ENCODE measurements at regions not wholly inside any gene's neighbourhood (a gene's known extent, or its start where the extent isn't known, plus 50 kb on each side); places are given as distances from the start of the nearest gene placed in this dataset.
"Not testable (repeated sequence)": the region's sequence is repeated elsewhere in the genome, so short reads cannot be mapped to it uniquely, and the experiment has no call there.

GRCh38 chr10:45227042-45227441, 88.4 kb downstream of the OR13A1 start:
- Histone ChIP-seq H3K4me1 (ENCODE audit: insufficient read depth) (no peaks in the 10 kb centered on the region), H3K4me3 (ENCODE audit: low read depth, low read length) (no peak overlapping the region), H3K27ac (ENCODE audit: low read depth) (no peak overlapping the region), H3K36me3 (ENCODE audit: insufficient read depth) (no peaks in the 10 kb centered on the region)
- 47% methylated on average over 2 of the region's 2 CpGs for WGBS
- no peak for DNase-seq (ENCODE audit: extremely low spot score)

- no peaks in the 10 kb centered on the region for H3K36me3 ChIP-seq (ENCODE audit: insufficient read depth)
- H3K27ac ChIP-seq (ENCODE audit: low read depth): no peak overlapping the region
- no peak for DNase-seq (ENCODE audit: extremely low spot score)
- WGBS: 67% methylated on average over 1 of the region's 1 CpG
- H3K4me3 ChIP-seq (ENCODE audit: low read depth, low read length): no peak overlapping the region
- H3K4me1 ChIP-seq (ENCODE audit: insufficient read depth): no peaks in the 10 kb centered on the region
Observed at GRCh38 chr10:45227456-45227855, 88.0 kb downstream of the OR13A1 start.

- no peak overlapping the region for H3K4me3 ChIP-seq (ENCODE audit: low read depth, low read length)
- H3K27ac ChIP-seq (ENCODE audit: low read depth): no peak overlapping the region
- no peaks in the 10 kb centered on the region for H3K4me1 ChIP-seq (ENCODE audit: insufficient read depth)
- no peak for DNase-seq (ENCODE audit: extremely low spot score)
- 79% methylated on average over 1 of the region's 1 CpG for WGBS
- no peaks in the 10 kb centered on the region for H3K36me3 ChIP-seq (ENCODE audit: insufficient read depth)
Observed at GRCh38 chr10:45229823-45230222, 85.6 kb downstream of the OR13A1 start.

GRCh38 chr10:45235260-45235769, 80.1 kb downstream of the OR13A1 start:
- H3K4me3 ChIP-seq (ENCODE audit: low read depth, low read length); H3K4me1 ChIP-seq (ENCODE audit: insufficient read depth); H3K27ac ChIP-seq (ENCODE audit: low read depth); H3K36me3 ChIP-seq (ENCODE audit: insufficient read depth): not testable (repeated sequence)
- WGBS: 36% methylated on average over 13 of the region's 13 CpGs
- peak; percentile 74 for DNase-seq (ENCODE audit: extremely low spot score)

GRCh38 chr10:45235798-45236220, 79.6 kb downstream of the OR13A1 start:
- no peak for DNase-seq (ENCODE audit: extremely low spot score)
- Histone ChIP-seq H3K4me3 (ENCODE audit: low read depth, low read length) (no peak overlapping the region), H3K27ac (ENCODE audit: low read depth) (no peak overlapping the region), H3K4me1 (ENCODE audit: insufficient read depth) (no peaks in the 10 kb centered on the region), H3K36me3 (ENCODE audit: insufficient read depth) (no peaks in the 10 kb centered on the region)
- WGBS: 71% methylated on average over 7 of the region's 7 CpGs

GRCh38 chr10:45238896-45239295, 76.5 kb downstream of the OR13A1 start:
- Histone ChIP-seq H3K4me3 (ENCODE audit: low read depth, low read length) (no peak overlapping the region), H3K4me1 (ENCODE audit: insufficient read depth) (no peaks in the 10 kb centered on the region), H3K27ac (ENCODE audit: low read depth) (no peak overlapping the region), H3K36me3 (ENCODE audit: insufficient read depth) (no peaks in the 10 kb centered on the region)
- WGBS: 77% methylated on average over 5 of the region's 5 CpGs
- DNase-seq (ENCODE audit: extremely low spot score): no peak

- WGBS: 57% methylated on average over 11 of the region's 11 CpGs
- no peaks in the 10 kb centered on the region for H3K4me1 ChIP-seq (ENCODE audit: insufficient read depth)
- no peak for DNase-seq (ENCODE audit: extremely low spot score)
Observed at GRCh38 chr10:45239642-45240041, 75.8 kb downstream of the OR13A1 start.

GRCh38 chr10:45241865-45242520, 73.4 kb downstream of the OR13A1 start:
- no peaks in the 10 kb centered on the region for H3K4me1 ChIP-seq (ENCODE audit: insufficient read depth)
- no peak overlapping the region for H3K4me3 ChIP-seq (ENCODE audit: low read depth, low read length)
- DNase-seq (ENCODE audit: extremely low spot score): no peak
- no peaks in the 10 kb centered on the region for H3K36me3 ChIP-seq (ENCODE audit: insufficient read depth)
- H3K27ac ChIP-seq (ENCODE audit: low read depth): no peak overlapping the region
- 41% methylated on average over 9 of the region's 9 CpGs for WGBS

More at GRCh38 chr10:45239642-45240041, 75.8 kb downstream of the OR13A1 start:
- H3K27ac ChIP-seq (ENCODE audit: low read depth): no peak overlapping the region
- no peaks in the 10 kb centered on the region for H3K36me3 ChIP-seq (ENCODE audit: insufficient read depth)
- H3K4me3 ChIP-seq (ENCODE audit: low read depth, low read length): no peak overlapping the region

- H3K27ac ChIP-seq (ENCODE audit: low read depth): no peak overlapping the region
- no peak for DNase-seq (ENCODE audit: extremely low spot score)
- H3K4me1 ChIP-seq (ENCODE audit: insufficient read depth): no peaks in the 10 kb centered on the region
- H3K36me3 ChIP-seq (ENCODE audit: insufficient read depth): no peaks in the 10 kb centered on the region
- WGBS: 73% methylated on average over 2 of the region's 2 CpGs
- H3K4me3 ChIP-seq (ENCODE audit: low read depth, low read length): no peak overlapping the region
Observed at GRCh38 chr10:45243261-45243660, 72.1 kb downstream of the OR13A1 start.

GRCh38 chr10:45246522-45246921, 68.9 kb downstream of the OR13A1 start:
- Histone ChIP-seq H3K4me3 (ENCODE audit: low read depth, low read length) (no peak overlapping the region), H3K27ac (ENCODE audit: low read depth) (no peak overlapping the region), H3K36me3 (ENCODE audit: insufficient read depth) (no peaks in the 10 kb centered on the region), H3K4me1 (ENCODE audit: insufficient read depth) (no peaks in the 10 kb centered on the region)
- no peak for DNase-seq (ENCODE audit: extremely low spot score)
- WGBS: 84% methylated on average over 1 of the region's 1 CpG

- H3K4me1 ChIP-seq (ENCODE audit: insufficient read depth): no peaks in the 10 kb centered on the region
- H3K27ac ChIP-seq (ENCODE audit: low read depth): no peak overlapping the region
- DNase-seq (ENCODE audit: extremely low spot score): peak; percentile 54
- 53% methylated on average over 17 of the region's 17 CpGs for WGBS
- H3K36me3 ChIP-seq (ENCODE audit: insufficient read depth): no peaks in the 10 kb centered on the region
- H3K4me3 ChIP-seq (ENCODE audit: low read depth, low read length): no peak overlapping the region
Observed at GRCh38 chr10:45249978-45250693, 65.3 kb downstream of the OR13A1 start.

- not testable (repeated sequence) for H3K4me3 ChIP-seq (ENCODE audit: low read depth, low read length); H3K27ac ChIP-seq (ENCODE audit: low read depth); DNase-seq (ENCODE audit: extremely low spot score); H3K36me3 ChIP-seq (ENCODE audit: insufficient read depth); H3K4me1 ChIP-seq (ENCODE audit: insufficient read depth)
- WGBS: 76% methylated on average over 6 of the region's 6 CpGs
Observed at GRCh38 chr10:45250694-45251075, 64.7 kb downstream of the OR13A1 start.

Data from urinary bladder (tissue), 3 donors.